Epithelial cell of esophagus (primary cell): ENCODE measurements at regions not wholly inside any gene's neighbourhood (a gene's known extent, or its start where the extent isn't known, plus 50 kb on each side); places are given as distances from the start of the nearest gene placed in this dataset.

Experiments used
- DNase-seq: peaks from one replicate; pipeline ENCODE4 v3.0.0; 2010; ENCODE audit warnings: low read depth
- H3K4me3 ChIP-seq: 2 replicates; pipeline ENCODE4 v1.5.1; 2011; ENCODE audit warnings: mild to moderate bottlenecking, low read length, control low read depth
- CTCF ChIP-seq: IDR thresholded peaks from 2 replicates; pipeline ENCODE4 v1.5.1; 2011; ENCODE audit warnings: low read depth, mild to moderate bottlenecking, low read length, control low read depth, inconsistent platforms; ENCODE audit not compliant: insufficient read depth; ENCODE audit errors: missing control alignments

DNA sequence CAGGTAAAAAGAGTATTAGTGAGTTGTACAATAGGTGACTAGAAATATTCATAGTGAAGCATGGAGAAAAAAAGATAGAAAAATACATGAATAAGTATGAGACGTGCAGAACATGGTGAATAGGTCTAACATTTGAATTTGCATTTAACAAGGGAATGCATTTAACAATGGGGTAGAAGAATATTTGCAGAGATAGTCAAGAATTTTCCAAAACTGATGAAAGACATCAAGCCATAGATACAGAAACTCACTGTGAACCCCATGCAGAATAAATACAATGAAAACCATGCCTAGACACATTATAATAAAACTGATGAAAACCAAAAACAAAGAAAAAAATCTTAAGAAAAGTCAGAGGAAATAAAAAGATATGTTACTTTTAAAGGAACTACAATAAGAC lies 184.8 kb downstream of the KTN1 start:
- H3K4me3 ChIP-seq, result no peak overlapping the region
- no peak for TF ChIP-seq CTCF

DNA sequence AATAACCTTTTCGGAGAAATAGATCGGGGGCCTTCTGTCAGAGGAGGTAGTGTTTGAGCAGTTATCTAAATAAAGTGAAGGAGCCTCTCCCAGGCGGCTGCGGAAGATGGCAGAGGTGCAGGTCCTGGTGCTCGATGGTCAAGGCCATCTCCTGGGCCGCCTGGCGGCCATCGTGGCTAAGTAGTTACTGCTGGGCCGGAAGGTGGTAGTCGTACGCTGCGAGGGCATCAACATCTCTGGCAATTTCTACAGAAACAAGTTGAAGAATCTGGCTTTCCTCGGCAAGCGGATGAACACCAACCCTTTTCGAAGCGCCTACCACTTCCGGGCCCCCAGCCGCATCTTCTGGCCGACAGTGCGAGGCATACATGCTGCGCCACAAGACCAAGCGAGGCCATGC lies 186.1 kb downstream of the KTN1 start:
- no peak for DNase-seq
- H3K4me3 ChIP-seq, result no peak overlapping the region
- no peak for TF ChIP-seq CTCF

More for the DNA sequence above, 184.8 kb downstream of the KTN1 start:
- DNase-seq, result no peak

DNA sequence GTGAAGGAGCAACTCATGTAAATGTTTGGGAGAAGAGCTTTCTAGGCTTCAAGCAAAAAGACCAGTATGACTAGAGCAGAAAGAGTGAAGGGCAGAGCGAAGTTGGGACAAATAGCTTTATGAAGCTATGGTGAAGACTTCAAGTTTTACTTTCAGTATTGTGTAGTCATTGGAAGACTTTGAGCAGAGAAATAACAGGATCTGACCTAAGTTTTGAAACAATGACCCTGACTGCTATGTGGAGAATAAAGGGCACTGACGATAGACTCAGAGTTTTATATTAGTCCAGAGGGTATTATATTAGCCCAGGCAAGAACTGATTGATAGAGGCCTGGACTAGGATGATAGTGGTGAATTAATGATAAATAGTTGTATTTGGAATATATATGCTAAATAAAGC lies 187.3 kb downstream of the KTN1 start:
- DNase-seq, result no peak
- no peak for TF ChIP-seq CTCF

DNA sequence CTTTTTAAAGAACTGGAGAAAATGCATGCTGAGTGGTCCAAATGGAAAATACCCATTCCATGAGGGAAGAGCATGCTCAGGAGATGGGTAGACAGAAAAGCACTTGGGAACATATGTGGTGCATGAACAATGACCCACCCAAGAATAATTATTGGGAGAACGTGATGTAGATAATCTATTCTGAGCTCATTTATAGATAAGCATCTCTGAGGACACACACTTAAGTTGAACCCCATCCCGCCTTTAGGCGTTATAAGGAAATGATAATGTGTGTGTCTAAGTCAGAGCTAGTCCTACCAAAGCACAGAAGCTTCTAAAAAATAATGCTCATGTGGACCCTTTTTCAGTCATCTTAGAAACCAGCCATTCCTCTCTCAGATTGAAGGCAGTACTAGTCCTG lies 189.9 kb downstream of the KTN1 start:
- no peak for DNase-seq
- no peak overlapping the region for H3K4me3 ChIP-seq
- no peak for TF ChIP-seq CTCF

More for the DNA sequence above, 187.3 kb downstream of the KTN1 start:
- H3K4me3 ChIP-seq, result no peak overlapping the region

DNA sequence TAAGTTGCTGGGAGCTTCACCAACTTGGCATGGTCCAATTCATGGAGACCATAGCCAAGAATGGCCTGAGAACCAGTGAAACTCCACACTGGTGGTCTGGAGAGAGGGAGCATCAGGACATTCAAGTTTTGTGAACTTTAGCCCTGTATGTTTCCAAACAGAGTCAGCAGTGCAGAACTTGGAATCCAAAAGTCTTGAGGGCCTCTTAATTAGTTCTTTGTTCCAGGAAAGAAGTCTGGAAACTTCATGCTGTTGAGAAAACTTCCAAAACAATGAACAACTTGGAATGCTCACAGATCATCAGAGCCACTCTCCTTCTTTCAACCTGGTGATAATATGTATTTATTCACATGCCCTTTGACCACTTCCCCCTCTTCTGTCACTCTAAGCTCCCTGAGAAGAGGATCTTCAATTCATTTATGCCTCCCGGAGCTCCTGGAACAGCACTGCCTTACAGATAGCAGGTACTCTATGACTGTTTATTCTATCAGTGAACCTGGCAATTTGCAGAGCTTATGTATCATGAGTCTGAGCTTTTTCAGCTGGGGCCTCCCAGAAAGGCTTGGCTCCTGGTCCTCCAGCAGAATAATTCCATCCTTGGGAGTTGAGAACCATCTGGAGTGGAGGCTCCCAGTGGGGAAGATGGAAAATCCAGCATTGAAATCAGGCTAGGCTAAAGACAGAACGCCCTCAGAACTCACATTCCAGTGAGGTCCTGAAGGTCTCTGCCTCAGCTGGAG lies 191.4 kb downstream of the KTN1 start:
- H3K4me3 ChIP-seq, result no peak overlapping the region
- TF ChIP-seq CTCF, result no peak
- no peak for DNase-seq

DNA sequence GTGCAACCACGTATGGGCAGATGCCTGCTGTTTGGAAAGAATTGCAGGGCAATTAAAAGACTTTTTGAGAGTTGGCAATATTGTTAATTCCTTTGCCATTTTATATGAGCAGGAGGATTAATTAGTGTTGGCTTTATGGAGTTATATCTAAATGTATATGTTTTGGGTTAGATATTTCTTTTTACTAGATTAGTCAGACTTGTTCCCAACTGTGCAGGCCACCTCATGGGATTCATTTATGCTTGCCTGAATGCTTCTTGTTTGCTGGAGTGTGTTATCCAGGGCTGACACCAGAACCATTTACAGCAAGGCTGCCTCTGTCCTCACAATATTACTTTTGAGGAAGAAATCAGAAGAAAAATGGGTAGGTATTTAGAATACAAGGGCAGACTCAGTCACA lies 192.5 kb downstream of the KTN1 start:
- H3K4me3 ChIP-seq, result no peak overlapping the region
- no peak for TF ChIP-seq CTCF
- DNase-seq, result no peak

DNA sequence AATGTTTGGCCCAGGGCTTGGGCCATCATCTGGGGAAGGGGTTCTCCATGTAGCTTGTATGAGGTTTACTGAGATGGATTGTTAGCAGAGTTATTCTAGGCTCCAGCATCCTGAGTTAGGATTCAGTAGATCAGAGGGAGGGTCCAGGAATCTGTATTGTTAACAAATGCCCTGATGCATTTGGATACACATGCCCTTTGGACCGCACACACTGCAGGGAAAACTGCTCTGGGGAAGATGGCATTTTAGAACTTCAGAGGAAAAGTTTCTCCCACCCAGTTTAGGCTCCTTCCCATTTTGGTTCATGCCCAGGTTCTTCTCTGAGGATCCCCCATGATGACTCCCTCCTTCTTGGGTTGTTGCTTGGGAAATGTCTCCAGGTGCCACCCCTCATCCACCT lies 193.3 kb downstream of the KTN1 start:
- DNase-seq, result no peak

More for the DNA sequence above, 193.3 kb downstream of the KTN1 start:
- no peak for TF ChIP-seq CTCF
- no peak overlapping the region for H3K4me3 ChIP-seq
